ENCODE measurements at regions not wholly inside any gene's neighbourhood (a gene's known extent, or its start where the extent isn't known, plus 50 kb on each side); places are given as distances from the start of the nearest gene placed in this dataset.

GRCh38 chr3:74861211-74861610 is 246.8 kb upstream of the CNTN3 start (continued):
- TF ChIP-seq, protein P1, sequence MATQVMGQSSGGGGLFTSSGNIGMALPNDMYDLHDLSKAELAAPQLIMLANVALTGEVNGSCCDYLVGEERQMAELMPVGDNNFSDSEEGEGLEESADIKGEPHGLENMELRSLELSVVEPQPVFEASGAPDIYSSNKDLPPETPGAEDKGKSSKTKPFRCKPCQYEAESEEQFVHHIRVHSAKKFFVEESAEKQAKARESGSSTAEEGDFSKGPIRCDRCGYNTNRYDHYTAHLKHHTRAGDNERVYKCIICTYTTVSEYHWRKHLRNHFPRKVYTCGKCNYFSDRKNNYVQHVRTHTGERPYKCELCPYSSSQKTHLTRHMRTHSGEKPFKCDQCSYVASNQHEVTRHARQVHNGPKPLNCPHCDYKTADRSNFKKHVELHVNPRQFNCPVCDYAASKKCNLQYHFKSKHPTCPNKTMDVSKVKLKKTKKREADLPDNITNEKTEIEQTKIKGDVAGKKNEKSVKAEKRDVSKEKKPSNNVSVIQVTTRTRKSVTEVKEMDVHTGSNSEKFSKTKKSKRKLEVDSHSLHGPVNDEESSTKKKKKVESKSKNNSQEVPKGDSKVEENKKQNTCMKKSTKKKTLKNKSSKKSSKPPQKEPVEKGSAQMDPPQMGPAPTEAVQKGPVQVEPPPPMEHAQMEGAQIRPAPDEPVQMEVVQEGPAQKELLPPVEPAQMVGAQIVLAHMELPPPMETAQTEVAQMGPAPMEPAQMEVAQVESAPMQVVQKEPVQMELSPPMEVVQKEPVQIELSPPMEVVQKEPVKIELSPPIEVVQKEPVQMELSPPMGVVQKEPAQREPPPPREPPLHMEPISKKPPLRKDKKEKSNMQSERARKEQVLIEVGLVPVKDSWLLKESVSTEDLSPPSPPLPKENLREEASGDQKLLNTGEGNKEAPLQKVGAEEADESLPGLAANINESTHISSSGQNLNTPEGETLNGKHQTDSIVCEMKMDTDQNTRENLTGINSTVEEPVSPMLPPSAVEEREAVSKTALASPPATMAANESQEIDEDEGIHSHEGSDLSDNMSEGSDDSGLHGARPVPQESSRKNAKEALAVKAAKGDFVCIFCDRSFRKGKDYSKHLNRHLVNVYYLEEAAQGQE (IDR thresholded peaks at IDR 0.05; ENCODE audit: borderline replicate concordance): no peak
- TF ChIP-seq, protein P1 (CRISPR knock-in tag; IDR thresholded peaks at IDR 0.05; ENCODE audit: low read depth): no peak
- TF ChIP-seq GATA2 (CRISPR knock-in tag; IDR thresholded peaks at IDR 0.05) (no peak), TCFL5 (CRISPR knock-in tag; conservative IDR thresholded peaks at IDR 0.05) (no peak), ZNF717 (CRISPR knock-in tag; IDR thresholded peaks at IDR 0.05) (no peak), MCM2 (IDR thresholded peaks at IDR 0.05; ENCODE audit: low read depth) (no peak)
- TF ChIP-seq, protein P2, sequence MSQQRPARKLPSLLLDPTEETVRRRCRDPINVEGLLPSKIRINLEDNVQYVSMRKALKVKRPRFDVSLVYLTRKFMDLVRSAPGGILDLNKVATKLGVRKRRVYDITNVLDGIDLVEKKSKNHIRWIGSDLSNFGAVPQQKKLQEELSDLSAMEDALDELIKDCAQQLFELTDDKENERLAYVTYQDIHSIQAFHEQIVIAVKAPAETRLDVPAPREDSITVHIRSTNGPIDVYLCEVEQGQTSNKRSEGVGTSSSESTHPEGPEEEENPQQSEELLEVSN (IDR thresholded peaks at IDR 0.05; ENCODE audit: borderline replicate concordance in 1 of 2, extremely low read depth in 1 of 2, insufficient read depth in 1 of 2, insufficient read length in 1 of 2, low read depth in 1 of 2, low read length in 1 of 2, poor library complexity in 1 of 2, severe bottlenecking in 1 of 2): no peak

Measured in K562 (cell line).